GM12891 (cell line): ENCODE measurements at regions not wholly inside any gene's neighbourhood (a gene's known extent, or its start where the extent isn't known, plus 50 kb on each side); places are given as distances from the start of the nearest gene placed in this dataset.
A peak's percentile ranks its signal among the peaks of the same experiment; 100 is the strongest.
"Not testable (repeated sequence)": the region's sequence is repeated elsewhere in the genome, so short reads cannot be mapped to it uniquely, and the experiment has no call there.

Experiments used
- DNase-seq: peaks from one replicate; pipeline ENCODE4 v3.0.0; 2011; ENCODE audit warnings: low spot score; ENCODE audit not compliant: insufficient read length
- FAIRE-seq: peaks from 2 replicates; lab custom pipeline; 2011; peaks lifted over from hg19 to GRCh38; lab: Jason Lieb, UNC
- PAX5 ChIP-seq: IDR thresholded peaks from 2 replicates; pipeline ENCODE4 v1.6.1; 2011; ENCODE audit warnings: low read length, moderate library complexity, mild to moderate bottlenecking; ENCODE audit not compliant: insufficient read depth, severe bottlenecking
- POLR2A ChIP-seq: IDR thresholded peaks from 2 replicates; pipeline ENCODE4 v1.6.1; 2011; ENCODE audit warnings: low read depth, low read length, control low read depth
- POLR2AphosphoS5 ChIP-seq: IDR thresholded peaks from 2 replicates; pipeline ENCODE4 v1.6.1; 2011; ENCODE audit warnings: low read depth, low read length, control low read depth
- POU2F2 ChIP-seq: IDR thresholded peaks from 2 replicates; pipeline ENCODE4 v1.6.1; 2011; ENCODE audit warnings: low read depth, mild to moderate bottlenecking, control low read depth, low read length, moderate library complexity
- SPI1 ChIP-seq: IDR thresholded peaks from 2 replicates; pipeline ENCODE4 v1.6.1; 2011; ENCODE audit warnings: low read depth, low read length, control low read depth
- TAF1 ChIP-seq: IDR thresholded peaks from 2 replicates; pipeline ENCODE4 v1.6.1; 2011; ENCODE audit warnings: low read depth, low read length, control low read depth

DNA sequence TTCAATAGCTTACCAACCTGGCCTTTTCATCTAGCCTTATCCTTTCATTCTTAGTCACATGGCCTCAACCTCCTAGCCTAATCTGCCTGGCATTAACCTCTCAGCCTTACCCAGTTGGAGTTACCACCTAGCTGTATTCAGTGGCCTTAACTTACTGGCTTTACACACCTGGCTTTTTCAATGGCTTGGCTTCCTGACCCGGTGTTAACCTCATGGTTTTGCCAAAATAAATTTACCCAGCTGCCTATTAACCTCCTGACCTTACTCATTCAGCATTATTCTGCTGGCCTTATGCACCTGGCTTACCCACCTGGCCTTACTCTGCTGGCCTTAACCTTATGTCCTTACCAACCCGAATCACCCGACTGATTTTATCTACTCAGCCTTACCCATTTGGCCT, 135.5 kb upstream of the ZSWIM2 start:
- TF ChIP-seq TAF1: no peak
- no peak for TF ChIP-seq POLR2AphosphoS5
- no peak for TF ChIP-seq PAX5
- TF ChIP-seq POLR2A: no peak
- no peak for TF ChIP-seq SPI1
- DNase-seq: no peak
- no peak for FAIRE-seq

DNA sequence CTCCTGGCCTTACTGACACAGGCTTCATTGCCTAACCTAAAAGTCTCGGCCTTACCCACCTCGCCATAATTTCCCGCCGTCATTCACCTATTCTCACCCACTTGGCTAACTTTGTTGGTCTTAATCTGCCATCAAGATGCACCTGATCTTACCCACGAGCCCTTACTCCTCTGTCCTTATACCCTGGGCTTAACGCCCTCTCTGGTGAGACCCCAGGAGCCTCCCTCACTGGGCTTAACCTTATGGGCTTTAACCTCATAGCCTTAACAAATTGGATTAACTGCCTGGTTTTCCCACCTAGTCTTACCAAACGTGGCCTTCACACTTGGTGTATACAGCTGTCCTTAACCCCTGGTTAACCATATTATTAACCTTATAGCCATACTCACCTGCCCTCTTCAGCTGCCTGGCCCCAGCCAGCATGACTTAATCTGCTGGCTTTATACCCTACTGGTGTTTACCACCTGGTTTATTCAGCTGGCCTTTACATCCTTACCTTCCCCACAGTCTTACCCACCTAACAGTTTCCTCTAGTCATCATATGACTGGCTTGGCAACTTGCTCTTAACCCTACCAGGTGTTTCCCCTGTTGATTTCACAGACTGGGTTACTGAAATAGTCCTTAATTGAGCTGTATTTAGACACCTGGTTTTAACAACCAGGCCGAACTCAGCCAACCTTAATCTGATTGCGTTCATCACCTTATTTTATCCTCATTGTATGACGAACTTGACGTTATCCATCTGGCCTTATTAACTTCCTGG, 132.0 kb upstream of the ZSWIM2 start:
- no peak for TF ChIP-seq POLR2AphosphoS5
- TF ChIP-seq SPI1: no peak
- no peak for TF ChIP-seq POU2F2
- TF ChIP-seq TAF1: no peak
- no peak for TF ChIP-seq PAX5
- TF ChIP-seq POLR2A: no peak
- FAIRE-seq: no peak
- no peak for DNase-seq

DNA sequence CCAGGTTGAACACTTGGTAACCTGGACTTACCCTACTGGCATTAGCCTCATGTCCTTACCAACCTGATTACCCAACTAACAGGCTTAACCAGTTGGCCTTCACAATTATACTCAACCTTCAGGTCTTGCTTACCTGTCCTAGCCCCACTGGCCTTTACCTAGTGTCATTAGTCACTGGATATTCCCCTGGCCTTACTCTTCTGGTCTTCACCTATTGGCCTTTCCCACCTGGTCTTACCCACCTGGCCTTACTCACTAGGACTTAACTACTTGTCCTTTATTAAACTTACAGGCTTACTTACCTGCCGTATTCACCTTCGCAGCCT, 131.1 kb upstream of the ZSWIM2 start:
- no peak for DNase-seq
- no peak for FAIRE-seq

DNA sequence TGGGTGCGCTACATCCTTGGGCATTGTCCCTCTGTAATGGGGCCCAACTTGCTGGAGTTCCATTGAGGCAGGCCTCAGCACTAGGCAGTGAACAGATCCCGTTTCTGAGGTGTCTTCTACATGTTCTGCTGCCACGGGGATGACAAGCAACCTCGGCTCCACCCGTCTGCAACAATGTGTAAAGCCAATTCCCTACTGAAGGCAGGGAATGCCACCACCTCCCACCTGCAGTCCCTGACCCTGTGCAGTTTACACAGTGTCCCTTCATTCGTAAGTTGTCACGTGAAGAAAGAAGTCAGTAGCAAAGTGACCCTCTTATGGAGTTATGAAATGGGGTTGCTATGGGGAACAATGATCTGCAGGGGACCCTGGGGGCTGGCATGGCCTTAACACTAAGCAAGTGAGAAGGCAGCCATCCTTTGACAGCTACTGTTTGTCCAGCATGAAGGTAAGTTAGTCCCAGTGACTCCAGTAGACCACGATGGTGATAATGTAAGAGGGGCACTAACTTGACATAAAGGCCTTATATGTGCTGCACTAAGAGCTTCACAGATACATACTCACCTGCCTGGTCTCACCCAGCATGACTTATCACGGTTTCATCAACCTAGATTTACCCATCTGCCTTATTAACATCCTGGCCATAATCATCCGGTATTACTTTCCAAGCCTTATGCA, 130.6 kb upstream of the ZSWIM2 start:
- TF ChIP-seq TAF1: no peak
- no peak for DNase-seq
- no peak for FAIRE-seq

More for the DNA sequence above, 131.1 kb upstream of the ZSWIM2 start:
- no peak for TF ChIP-seq SPI1
- no peak for TF ChIP-seq POLR2AphosphoS5
- no peak for TF ChIP-seq POU2F2
- no peak for TF ChIP-seq POLR2A
- no peak for TF ChIP-seq TAF1

DNA sequence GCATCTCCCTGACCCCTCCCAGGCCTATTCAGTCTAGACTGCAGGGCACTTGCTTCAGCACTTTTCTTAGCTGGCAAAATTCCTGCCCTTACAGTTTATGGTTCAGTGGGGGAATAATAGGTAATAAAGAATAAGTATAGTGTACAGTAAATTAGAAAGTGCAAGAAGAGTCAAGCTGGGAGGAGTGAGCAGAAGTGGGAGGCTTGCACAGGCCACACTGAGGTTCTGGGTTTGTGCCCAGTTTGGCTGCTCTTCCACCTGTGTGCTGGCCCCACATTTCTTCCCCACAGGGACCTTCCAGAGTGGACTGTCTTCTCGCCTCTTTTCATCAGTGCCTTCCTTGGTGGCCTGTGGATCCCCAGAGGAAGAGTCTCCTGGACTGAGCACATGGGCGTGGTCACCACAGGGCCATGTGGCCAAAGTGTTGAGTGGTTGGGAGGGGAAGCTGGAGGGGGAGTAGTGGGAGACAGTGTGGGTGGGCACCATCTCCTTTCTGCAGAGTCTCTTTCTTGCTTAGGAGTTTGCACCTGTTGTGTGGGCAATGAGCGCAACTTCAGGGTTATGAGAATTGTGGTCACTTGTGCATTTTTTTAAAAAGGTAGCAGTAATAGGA, 128.6 kb upstream of the ZSWIM2 start:
- DNase-seq (no peak), FAIRE-seq (no peak)
- TF ChIP-seq SPI1 (peak; percentile 35; the same call in 1 of the 2 replicates), TAF1 (no peak), POLR2A (no peak), PAX5 (no peak), POLR2AphosphoS5 (no peak), POU2F2 (no peak)

DNA sequence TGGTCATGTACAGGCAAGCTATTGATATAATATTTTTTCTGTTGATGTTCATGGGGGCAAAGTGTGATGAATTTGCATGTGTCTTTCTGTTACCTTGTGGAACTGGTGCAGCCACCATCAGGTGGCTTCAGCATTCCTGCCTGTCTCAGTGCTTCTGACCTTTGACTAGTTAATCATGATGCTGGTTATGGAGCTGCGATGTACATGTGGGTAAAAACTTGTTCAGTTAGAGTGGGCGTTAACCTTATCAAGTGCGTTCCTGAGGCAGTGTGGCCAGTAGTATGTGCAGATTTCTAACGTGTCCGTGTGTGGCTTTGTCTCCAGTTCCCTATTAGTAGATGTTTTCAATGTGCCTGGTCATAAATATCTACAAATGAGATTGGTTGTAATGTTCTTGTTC, 127.4 kb upstream of the ZSWIM2 start:
- TF ChIP-seq POLR2AphosphoS5: no peak
- TF ChIP-seq PAX5: no peak
- no peak for TF ChIP-seq SPI1
- no peak for DNase-seq
- no peak for FAIRE-seq

DNA sequence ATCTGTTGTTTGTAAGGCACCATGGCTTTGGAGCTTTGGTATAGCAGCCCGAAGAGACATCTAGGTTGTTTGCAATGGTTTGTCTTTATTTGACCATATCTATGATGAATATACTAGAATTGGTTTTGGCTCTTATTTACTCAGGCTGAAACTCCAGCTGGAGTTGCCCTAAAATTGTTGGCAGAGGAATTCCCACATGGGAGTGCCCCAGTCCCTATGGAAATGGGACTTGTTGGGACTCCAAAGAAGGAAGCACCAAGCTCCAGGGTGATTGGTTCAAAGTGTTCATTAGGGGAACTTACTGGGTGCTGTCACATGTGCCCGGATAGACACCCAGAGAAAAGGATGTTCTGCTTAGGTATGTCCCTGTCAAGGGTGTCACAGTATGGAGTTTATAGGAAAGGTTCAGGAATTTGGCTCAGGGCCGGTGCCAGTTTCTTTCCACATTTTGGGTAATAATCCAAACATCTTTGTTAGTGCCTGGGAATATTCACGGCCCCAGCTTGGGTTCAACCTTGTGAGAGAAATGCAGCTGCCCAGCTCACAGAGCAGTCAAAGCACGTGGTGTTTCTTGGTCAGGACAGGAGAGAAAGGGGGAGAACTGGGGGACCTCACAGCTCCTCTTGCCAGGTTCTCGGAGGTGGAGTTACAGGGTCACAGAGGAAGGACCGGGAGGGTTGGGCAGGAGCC, 123.5 kb upstream of the ZSWIM2 start:
- DNase-seq (no peak), FAIRE-seq (no peak)
- TF ChIP-seq POLR2AphosphoS5 (no peak), POU2F2 (no peak), PAX5 (no peak), TAF1 (no peak), SPI1 (no peak), POLR2A (no peak)

DNA sequence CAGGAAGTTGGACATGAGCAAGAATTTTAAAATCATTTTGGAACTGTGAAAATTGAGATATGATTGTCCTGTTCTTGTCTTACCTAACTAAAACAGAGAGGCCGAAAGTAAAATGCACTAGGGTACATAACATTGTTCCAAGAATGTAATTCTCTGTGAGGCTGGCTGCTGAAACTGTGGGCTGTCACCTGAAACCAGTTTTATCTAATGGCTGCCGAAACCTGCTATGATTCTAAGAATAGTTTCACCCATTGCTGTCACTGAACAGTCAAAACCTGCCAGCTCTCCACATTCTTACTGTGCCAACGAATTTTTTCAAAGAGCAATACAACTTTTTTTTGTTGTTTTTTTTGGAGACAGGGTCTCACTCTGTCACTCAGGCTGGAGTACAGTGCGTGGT, 119.3 kb upstream of the ZSWIM2 start:
- DNase-seq (no peak), FAIRE-seq (no peak)
- no peak for TF ChIP-seq SPI1
- TF ChIP-seq POLR2AphosphoS5: no peak
- TF ChIP-seq POLR2A: no peak
- no peak for TF ChIP-seq PAX5
- no peak for TF ChIP-seq POU2F2
- no peak for TF ChIP-seq TAF1

DNA sequence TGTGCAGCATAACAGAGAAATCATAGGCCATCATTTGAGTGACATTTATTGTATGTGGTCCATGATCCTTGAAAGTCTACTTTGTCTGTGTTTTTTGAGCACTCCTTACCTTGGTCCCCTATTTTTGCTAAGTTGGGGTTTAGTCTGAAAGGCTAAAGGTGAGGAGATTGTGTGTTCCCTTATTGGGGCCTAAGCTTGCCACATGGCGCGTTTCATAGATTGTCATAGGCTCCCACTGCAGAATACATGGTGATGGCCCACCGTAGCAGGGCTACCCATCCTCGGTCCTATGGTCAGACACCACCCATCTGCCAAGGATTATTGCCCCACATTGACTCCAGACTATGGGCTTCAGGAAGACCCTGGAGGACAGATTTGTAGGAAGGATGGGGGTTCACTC, 117.0 kb upstream of the ZSWIM2 start:
- FAIRE-seq (no peak), DNase-seq (no peak)
- TF ChIP-seq POU2F2 (no peak), SPI1 (no peak), POLR2AphosphoS5 (no peak), POLR2A (no peak), TAF1 (no peak), PAX5 (no peak)

DNA sequence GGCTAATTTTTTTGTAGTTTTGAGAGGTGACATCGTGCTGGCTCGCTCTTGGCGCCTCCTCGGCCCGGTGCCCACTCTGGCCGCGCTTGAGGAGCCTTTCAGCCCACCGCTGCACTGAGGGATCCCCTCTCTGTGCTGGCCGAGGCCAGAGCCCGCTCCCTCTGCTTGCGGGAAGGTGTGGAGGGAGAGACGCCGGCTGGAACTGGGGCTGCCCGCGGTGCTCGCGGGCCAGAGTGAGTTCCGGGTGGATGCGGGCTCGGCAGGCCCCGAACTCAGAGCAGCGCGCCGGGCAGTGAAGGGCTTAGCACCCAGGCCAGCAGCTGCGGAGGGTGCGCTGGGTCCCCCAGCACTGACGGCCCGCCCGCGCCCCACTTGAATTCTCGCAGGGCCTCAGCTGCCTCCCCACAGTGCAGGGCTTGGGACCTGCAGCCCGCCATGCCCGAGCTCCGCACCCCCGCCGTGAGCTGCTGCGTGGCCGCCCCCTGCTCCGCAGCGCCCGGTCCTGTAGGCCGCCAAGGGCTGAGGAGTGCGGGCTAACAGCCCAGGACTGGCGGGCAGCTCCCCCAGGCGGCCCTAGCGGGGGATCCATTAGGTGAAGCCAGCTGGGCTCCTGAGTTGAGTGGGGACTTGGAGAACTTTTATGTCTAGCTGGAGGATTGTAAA, 113.2 kb upstream of the ZSWIM2 start:
- no peak for TF ChIP-seq POLR2AphosphoS5
- no peak for TF ChIP-seq TAF1
- TF ChIP-seq POLR2A: no peak
- TF ChIP-seq SPI1: no peak
- TF ChIP-seq POU2F2: no peak
- FAIRE-seq (no peak), DNase-seq (no peak)

DNA sequence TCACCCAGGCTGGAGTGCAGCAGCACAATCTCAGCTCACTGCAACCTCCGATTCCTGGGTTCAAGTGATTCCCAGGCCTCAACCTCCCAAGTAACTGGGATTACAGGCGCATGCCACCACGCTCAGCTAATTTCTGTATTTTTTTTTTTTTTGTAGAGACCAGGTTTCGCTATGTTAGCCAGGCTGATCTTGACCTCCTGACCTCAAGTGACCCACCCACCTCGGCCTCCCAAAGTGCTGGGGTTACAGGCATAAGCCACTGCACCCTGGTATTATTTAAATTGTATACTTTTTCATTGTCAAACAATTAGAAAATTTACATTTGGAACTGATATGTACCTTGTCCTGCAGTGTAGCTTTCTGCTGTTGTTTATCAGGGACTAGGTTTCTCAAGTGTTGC, 111.3 kb upstream of the ZSWIM2 start:
- FAIRE-seq, DNase-seq: not testable (repeated sequence)
